Colonic mucosa (tissue), 4 donors: ENCODE measurements at regions not wholly inside any gene's neighbourhood (a gene's known extent, or its start where the extent isn't known, plus 50 kb on each side); places are given as distances from the start of the nearest gene placed in this dataset.

Experiments
- DNase-seq: peaks from one replicate; pipeline ENCODE4 v3.0.0-alpha.2; 2020
- H3K27ac ChIP-seq: fragments of 200-600 bp; one replicate; pipeline ENCODE4 v1.8.0; 2021
- H3K27me3 ChIP-seq: fragments of 200-600 bp; one replicate; pipeline ENCODE4 v1.8.0; 2021
- H3K36me3 ChIP-seq: fragments of 200-600 bp; one replicate; pipeline ENCODE4 v1.8.0; 2021
- H3K4me1 ChIP-seq: fragments of 200-600 bp; one replicate; pipeline ENCODE4 v1.8.0; 2021; ENCODE audit warnings: mild to moderate bottlenecking
- H3K4me3 ChIP-seq: fragments of 200-600 bp; one replicate; pipeline ENCODE4 v1.8.0; 2021
- H3K9ac ChIP-seq, 2 donors: one replicate each; pipeline ENCODE4 v1.7.0; 2013; ENCODE audit warnings: control low read depth in 2 of 2, low read depth in 2 of 2, low read length in 2 of 2
- H3K9me3 ChIP-seq: fragments of 200-600 bp; one replicate; pipeline ENCODE4 v1.8.0; 2021
- CTCF ChIP-seq: fragments of 200-600 bp; IDR thresholded peaks from one replicate; pipeline ENCODE4 v1.8.0; 2022; ENCODE audit warnings: antibody characterized with exemption, mild to moderate bottlenecking
- intact Hi-C: fragments of 100-400 bp; cut with DNase I; formaldehyde crosslinking; loops from one replicate; pipeline ENCODE4 v1.14.1; 2022
- donor health status: healthy.
- donor health status: DM: no; HTN: no; CAD: no.
- donor health status: DM: no; HTN: no; CAD: no.

- Histone ChIP-seq H3K9me3 (no peaks in the 10 kb centered on the region), H3K27ac (no peak overlapping the region), H3K9ac (no peak overlapping the region), H3K36me3 (no peaks in the 10 kb centered on the region), H3K4me3 (no peak overlapping the region), H3K4me1 (no peaks in the 10 kb centered on the region), H3K27me3 (no peaks in the 10 kb centered on the region)
- DNase-seq = no peak
- TF ChIP-seq CTCF = no peak
- intact Hi-C loops = no loop called here
Measured at GRCh38 chr9:88789785-88790184, 201.5 kb upstream of the S1PR3 start.

DNA sequence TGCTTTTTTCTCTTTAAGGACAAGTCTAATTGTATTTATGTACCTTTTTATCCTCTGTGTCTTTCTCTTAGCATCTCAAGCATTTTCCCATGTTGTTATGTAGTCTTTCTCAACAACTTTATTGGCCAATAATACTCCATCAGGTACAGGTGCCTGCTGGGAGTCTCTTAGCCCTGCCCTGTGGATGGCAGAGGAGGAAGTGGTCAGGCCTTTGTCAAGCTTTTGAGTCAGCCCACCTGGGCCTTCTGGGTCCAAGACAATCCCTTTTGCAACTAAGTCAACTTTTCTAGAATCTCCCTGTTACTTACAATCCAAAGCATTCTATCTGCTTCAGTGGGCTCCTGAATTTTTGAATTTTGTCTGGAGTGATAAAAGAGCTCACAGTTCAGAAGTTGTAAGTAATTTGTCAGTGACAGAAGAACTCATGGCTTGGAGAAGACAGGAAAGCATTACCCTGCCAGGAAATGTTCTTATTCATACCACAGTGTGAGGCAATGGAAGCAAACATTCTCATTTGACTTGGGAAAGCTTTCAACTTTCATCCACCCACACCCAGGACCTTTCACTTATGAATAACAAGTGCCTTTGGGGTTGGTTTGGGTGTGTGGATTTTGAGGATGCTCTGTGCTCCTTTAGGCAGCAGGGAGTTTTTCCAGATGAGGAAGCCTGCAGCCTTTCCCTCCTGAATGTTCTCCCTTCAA, 200.0 kb upstream of the S1PR3 start:
- no peak for DNase-seq
- no peak overlapping the region for H3K9ac ChIP-seq
- no peak overlapping the region for H3K27ac ChIP-seq
- intact Hi-C loops = no loop called here
- H3K4me1 ChIP-seq = no peaks in the 10 kb centered on the region
- H3K4me3 ChIP-seq = no peak overlapping the region
- no peaks in the 10 kb centered on the region for H3K9me3 ChIP-seq
- TF ChIP-seq CTCF = no peak
- no peaks in the 10 kb centered on the region for H3K27me3 ChIP-seq
- no peaks in the 10 kb centered on the region for H3K36me3 ChIP-seq

GRCh38 chr9:88792502-88792901, 198.8 kb upstream of the S1PR3 start:
- intact Hi-C loops = no loop called here
- TF ChIP-seq CTCF = no peak
- no peak for DNase-seq
- H3K36me3 ChIP-seq = no peaks in the 10 kb centered on the region
- H3K9me3 ChIP-seq = no peaks in the 10 kb centered on the region
- H3K9ac ChIP-seq = no peak overlapping the region
- H3K27ac ChIP-seq = no peak overlapping the region
- no peaks in the 10 kb centered on the region for H3K4me1 ChIP-seq
- no peaks in the 10 kb centered on the region for H3K27me3 ChIP-seq
- no peak overlapping the region for H3K4me3 ChIP-seq

- no peak overlapping the region for H3K9ac ChIP-seq
- H3K9me3 ChIP-seq = no peaks in the 10 kb centered on the region
- intact Hi-C loops = no loop called here
- no peaks in the 10 kb centered on the region for H3K4me1 ChIP-seq
- H3K4me3 ChIP-seq = no peak overlapping the region
- TF ChIP-seq CTCF = no peak
- no peaks in the 10 kb centered on the region for H3K27me3 ChIP-seq
- DNase-seq = no peak
- no peak overlapping the region for H3K27ac ChIP-seq
- no peaks in the 10 kb centered on the region for H3K36me3 ChIP-seq
Measured at GRCh38 chr9:88794100-88794499, 197.2 kb upstream of the S1PR3 start.

DNA sequence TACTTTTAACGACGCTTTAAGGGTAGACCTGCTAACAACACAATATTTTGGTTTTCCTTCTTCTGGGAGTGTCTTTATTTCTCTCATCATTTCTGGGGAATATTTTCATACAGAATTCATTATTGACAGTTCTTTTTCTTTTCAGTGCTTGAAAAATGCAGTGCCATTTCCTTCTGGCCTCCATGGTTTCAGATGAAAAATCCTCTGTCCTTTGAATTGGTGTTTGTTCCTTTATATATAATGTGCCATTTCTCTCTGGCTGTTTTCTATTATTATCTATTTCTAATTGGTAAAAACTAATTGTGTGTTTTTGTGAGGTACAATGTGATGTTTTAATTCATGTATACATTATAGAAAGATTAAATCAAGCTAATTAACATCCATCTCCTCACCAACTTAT, 194.3 kb upstream of the S1PR3 start:
- no peaks in the 10 kb centered on the region for H3K9me3 ChIP-seq
- no peaks in the 10 kb centered on the region for H3K4me1 ChIP-seq
- DNase-seq = no peak
- no peaks in the 10 kb centered on the region for H3K36me3 ChIP-seq
- H3K27me3 ChIP-seq = no peaks in the 10 kb centered on the region
- TF ChIP-seq CTCF = no peak
- H3K9ac ChIP-seq = no peak overlapping the region
- no peak overlapping the region for H3K4me3 ChIP-seq
- H3K27ac ChIP-seq = no peak overlapping the region
- intact Hi-C loops = no loop called here
